ENCODE measurements at regions not wholly inside any gene's neighbourhood (a gene's known extent, or its start where the extent isn't known, plus 50 kb on each side); places are given as distances from the start of the nearest gene placed in this dataset.

DNA sequence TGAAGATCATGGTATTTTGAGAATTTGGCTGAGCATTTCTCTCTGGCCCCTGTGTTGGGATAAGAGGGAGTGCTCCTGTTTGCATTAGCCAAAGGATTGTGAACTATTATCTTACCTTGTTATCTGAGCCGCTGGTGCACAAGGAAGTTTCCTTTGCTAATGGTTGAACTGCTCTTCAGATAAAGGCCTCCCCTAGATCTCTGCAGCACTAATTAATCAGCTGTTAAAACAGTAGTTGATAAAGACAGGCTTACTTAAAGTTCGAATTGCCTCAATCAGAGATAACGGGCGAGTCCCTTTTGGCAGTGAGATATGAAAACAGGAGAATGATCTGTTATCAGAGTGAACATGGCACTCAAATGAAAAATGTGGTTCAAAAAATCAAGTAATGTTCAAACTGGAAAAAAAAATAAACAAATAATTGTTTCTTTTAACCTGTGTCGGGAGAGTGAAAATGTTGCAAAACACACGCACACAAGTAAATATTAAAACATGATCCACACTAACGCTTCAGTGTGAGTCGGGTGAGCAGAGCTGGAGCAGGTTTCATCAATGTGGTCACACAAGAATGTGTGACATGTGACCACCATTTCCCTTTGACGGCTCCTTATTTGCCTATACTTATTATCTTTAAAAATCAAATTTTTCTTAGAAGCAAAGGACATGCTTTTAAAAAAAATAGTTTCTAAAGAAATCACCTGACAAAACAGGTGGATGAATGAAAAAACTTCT is 469.1 kb downstream of the SOX2 start:
- Mint-ChIP-seq H3K4me1 (no peaks in the 10 kb centered on the region), H3K27me3 (no peaks in the 10 kb centered on the region), H3K4me3 (no peak overlapping the region), H3K36me3 (no peaks in the 10 kb centered on the region), H3K9me3 (peaks cover 4% of the 10 kb centered on the region), H3K27ac (no peak overlapping the region)
- no peak for ATAC-seq

DNA sequence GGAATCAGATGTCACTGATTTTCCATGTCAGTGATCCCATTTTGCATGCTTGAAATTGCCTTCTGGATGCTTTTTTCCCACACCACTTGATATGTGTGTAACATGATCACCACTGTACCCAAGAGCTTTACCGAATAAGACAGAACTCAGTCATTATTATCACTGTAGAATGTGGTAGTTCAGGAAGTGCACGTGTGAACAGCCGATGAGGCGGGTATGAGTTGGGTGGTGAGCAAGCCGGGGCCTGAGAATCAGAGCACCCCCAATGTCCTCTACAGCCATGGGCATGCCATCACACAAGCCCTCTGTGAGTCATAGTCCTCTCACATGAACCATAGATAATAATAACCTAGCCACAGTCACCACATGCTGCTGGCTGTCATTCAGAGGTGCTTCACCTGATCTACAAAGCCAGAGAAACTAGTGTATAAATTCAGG is 470.8 kb downstream of the SOX2 start:
- Mint-ChIP-seq H3K4me1 (no peaks in the 10 kb centered on the region), H3K27ac (no peak overlapping the region), H3K9me3 (peaks cover 7% of the 10 kb centered on the region), H3K4me3 (no peak overlapping the region), H3K36me3 (no peaks in the 10 kb centered on the region), H3K27me3 (no peaks in the 10 kb centered on the region)
- ATAC-seq, result no peak

DNA sequence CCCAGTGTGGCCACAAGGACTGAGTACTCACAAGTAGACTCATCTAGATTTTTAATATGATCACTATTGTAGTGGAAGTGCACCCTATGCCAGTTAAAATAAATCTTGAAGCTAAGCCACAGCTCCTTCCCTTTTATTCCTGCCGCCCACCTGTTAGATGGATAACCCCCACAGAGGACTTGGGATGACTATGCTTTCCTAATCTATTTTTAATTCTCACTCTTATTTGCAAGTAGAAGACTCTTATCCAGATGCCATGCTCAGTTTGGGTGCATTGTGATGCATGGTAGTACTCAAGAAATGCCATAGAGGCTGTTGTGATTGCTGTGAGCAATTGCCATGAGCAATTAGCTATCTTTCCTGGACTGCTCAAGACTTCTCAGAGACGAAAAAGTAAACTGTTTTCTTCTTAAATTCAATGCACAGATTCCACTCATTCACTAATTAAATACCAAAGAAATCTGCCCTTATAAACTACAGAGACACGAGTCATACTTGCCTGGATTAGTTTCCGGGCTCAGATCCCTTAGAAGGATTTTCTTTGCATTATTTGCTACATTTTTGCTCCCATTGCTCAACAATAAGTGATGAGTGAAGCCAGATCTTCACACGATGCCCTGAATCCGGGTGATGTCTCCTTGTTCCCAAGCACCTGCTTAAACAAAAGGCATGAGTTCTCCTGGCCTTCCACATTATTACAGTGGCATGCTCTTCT is 472.1 kb downstream of the SOX2 start:
- H3K4me3 Mint-ChIP-seq, result no peak overlapping the region
- peaks cover 7% of the 10 kb centered on the region for H3K9me3 Mint-ChIP-seq
- no peak overlapping the region for H3K27ac Mint-ChIP-seq
- H3K36me3 Mint-ChIP-seq, result no peaks in the 10 kb centered on the region
- no peaks in the 10 kb centered on the region for H3K4me1 Mint-ChIP-seq
- no peaks in the 10 kb centered on the region for H3K27me3 Mint-ChIP-seq
- ATAC-seq, result no peak

DNA sequence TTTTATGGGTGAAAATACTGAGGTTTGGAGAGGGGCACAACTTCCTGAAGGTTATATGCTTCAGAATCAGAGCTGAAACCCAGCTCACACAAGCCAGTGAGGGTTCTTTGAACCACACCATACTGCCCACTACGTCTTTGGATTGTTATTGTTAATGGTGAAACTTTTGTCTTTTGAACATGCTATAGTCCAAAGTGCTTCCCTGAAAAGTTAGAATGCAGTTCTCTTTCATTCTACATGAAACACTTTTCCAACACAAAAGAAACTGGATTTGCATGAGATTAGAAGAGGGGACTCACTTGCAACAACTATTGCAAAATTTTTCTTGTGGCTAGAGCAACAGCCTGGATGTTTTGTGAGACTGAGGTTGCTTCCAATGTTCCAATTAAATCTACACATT is 473.6 kb downstream of the SOX2 start:
- Mint-ChIP-seq H3K4me3 (no peak overlapping the region), H3K27ac (no peak overlapping the region), H3K27me3 (no peaks in the 10 kb centered on the region), H3K36me3 (no peaks in the 10 kb centered on the region), H3K4me1 (no peaks in the 10 kb centered on the region), H3K9me3 (peaks cover 7% of the 10 kb centered on the region)
- ATAC-seq, result no peak

DNA sequence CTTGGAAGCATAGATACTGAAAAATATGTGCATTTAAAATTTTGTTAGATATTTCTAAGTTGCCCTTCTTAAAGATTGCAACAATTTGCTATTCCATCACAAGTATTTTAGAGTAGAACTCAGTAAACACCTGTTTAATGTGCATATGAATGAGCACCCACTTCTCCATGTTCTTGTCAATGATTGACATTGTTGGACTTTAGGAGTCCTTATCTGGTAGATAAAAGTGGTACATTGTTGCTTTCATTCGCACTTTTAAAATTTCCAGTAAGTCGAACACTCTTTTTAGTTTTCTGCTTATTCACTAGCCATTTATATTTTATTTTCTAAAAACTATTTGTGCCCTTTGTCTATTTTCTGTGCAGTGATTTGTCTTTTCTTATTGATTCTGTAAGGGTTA is 478.3 kb downstream of the SOX2 start:
- Mint-ChIP-seq H3K27ac (no peak overlapping the region), H3K4me3 (no peak overlapping the region), H3K4me1 (no peaks in the 10 kb centered on the region), H3K9me3 (peaks cover 7% of the 10 kb centered on the region), H3K36me3 (no peaks in the 10 kb centered on the region), H3K27me3 (no peaks in the 10 kb centered on the region)
- no peak for ATAC-seq

DNA sequence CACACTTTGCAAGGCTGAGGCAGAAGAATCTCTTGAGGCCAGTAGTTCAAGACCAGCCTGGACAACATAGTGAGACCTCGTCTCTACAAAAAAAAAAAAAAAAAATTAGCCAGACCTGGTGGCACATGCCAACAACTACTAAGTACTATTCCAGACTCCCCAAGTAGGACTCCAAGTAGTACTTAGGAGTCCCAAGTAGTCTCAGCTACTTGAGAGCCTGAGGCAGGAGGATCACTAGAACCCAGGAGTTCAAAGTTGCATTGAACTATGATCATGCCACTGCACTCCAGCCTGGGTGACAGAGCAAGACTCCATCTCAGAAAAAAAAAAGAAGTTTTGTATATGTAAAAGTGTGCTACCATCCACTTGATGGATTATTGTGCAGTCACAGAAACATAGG is 486.6 kb downstream of the SOX2 start:
- no peak for ATAC-seq
- Mint-ChIP-seq H3K9me3 (no peaks in the 10 kb centered on the region), H3K27ac (no peak overlapping the region), H3K36me3 (no peaks in the 10 kb centered on the region), H3K4me1 (no peaks in the 10 kb centered on the region), H3K27me3 (no peaks in the 10 kb centered on the region), H3K4me3 (no peak overlapping the region)

DNA sequence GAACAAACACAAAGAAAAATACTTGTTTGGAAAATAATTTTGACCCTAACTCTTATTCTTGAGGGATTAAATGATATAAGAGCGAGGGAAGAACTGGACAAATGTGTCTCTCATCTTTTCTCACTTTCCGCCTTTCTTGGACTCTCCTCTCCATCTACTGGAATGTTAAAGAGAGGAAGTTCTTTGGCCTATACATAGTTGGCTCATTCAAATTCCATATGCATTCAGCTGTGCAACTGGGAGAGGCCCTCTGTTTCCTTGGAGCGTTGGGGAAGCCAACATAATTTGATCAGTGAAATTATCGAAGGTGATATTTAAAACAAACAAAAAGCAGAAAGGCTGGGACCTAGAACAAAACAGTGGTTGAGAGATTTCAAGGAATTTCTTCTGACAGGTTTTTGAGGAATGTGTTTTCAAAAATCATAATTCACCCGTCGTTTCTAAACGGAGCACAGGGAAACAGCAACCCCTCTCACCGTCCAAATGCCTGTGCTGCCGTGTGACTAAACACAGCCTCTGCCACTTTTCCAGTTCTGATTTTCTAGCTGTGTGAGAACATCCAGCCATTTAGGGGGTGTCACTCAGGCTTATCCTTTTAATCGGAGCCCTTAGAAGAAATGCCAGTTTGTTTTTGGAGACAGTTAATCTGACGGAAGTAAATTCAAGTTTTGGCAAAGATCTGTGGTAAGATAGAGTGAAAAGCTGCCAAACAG is 489.9 kb downstream of the SOX2 start:
- H3K4me3 Mint-ChIP-seq, result no peak overlapping the region

DNA sequence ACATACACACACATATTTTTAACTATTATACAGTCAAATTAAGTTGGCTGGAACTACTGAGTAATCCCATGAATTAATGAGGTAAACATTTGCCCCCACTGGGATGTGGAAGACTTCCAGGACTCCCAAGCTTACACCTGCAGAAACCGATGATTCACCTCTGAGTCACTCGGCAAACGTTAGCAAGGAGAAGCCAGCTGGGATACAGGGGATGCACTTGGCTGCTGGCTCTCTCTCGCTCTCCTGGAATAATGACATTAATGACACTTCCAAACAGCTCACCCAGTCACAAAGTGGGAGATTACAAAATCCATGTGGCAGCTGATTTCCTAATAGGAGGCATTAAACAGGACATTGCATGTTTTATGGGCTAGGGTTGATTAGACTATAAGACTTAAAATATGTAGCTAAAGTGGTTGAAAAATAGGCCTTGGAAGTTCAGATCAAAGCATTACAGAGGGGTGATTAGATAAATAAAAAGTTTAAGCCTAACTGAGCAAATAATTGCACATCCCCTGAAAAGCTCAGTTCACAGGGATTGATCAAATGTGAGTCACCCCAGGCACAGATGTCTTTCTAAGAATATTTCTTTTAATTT is 500.9 kb downstream of the SOX2 start:
- no peaks in the 10 kb centered on the region for H3K9me3 Mint-ChIP-seq
- no peaks in the 10 kb centered on the region for H3K36me3 Mint-ChIP-seq
- no peak overlapping the region for H3K4me3 Mint-ChIP-seq
- H3K4me1 Mint-ChIP-seq, result no peaks in the 10 kb centered on the region
- no peaks in the 10 kb centered on the region for H3K27me3 Mint-ChIP-seq
- no peak overlapping the region for H3K27ac Mint-ChIP-seq
- ATAC-seq, result no peak

More for the DNA sequence above, 489.9 kb downstream of the SOX2 start:
- no peak for ATAC-seq
- Mint-ChIP-seq H3K4me1 (no peaks in the 10 kb centered on the region), H3K9me3 (no peaks in the 10 kb centered on the region), H3K27ac (no peak overlapping the region), H3K36me3 (no peaks in the 10 kb centered on the region), H3K27me3 (no peaks in the 10 kb centered on the region)

DNA sequence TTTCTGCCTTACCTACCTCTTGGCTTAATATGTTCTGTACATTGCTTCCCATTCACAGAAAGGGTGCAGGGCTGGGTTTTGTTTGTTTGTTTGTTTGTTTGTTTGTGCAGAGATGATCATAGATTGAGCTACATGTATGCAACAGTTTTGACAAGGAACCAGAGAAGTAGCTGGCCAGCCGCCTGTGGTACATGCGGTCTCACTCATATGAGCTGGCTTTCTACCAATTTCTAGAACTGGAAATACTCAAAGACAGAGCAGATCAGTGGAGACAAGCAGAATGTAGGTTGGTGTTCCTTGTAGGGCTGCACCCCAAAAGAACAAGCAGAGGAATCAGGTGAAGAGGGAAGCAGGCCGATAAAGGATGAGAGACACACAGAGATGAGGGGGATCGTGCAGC is 502.7 kb downstream of the SOX2 start:
- no peaks in the 10 kb centered on the region for H3K27me3 Mint-ChIP-seq
- no peak for ATAC-seq
- H3K4me3 Mint-ChIP-seq, result no peak overlapping the region
- no peaks in the 10 kb centered on the region for H3K36me3 Mint-ChIP-seq
- no peaks in the 10 kb centered on the region for H3K4me1 Mint-ChIP-seq
- H3K9me3 Mint-ChIP-seq, result no peaks in the 10 kb centered on the region
- no peak overlapping the region for H3K27ac Mint-ChIP-seq

DNA sequence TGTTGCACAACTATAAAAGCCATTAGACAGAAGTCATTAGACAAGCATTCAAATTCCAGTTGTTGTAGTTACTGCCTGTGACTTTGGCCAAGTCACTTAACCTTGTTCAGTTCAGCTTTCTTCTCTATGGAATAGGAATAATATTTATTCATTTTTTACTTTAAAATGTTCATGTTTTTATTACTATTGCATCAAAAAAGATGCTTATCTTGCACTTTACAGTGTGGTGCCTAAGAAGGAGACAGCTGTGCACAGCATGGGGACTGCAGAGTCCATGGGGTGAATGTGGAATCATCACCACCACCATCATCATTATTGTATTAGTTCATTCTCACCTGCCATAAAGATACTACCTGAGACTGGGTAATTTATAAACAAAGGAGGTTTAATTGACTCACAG is 504.2 kb downstream of the SOX2 start:
- no peak for ATAC-seq
- Mint-ChIP-seq H3K9me3 (no peaks in the 10 kb centered on the region), H3K4me3 (no peak overlapping the region), H3K27ac (no peak overlapping the region), H3K36me3 (no peaks in the 10 kb centered on the region), H3K4me1 (no peaks in the 10 kb centered on the region), H3K27me3 (no peaks in the 10 kb centered on the region)

DNA sequence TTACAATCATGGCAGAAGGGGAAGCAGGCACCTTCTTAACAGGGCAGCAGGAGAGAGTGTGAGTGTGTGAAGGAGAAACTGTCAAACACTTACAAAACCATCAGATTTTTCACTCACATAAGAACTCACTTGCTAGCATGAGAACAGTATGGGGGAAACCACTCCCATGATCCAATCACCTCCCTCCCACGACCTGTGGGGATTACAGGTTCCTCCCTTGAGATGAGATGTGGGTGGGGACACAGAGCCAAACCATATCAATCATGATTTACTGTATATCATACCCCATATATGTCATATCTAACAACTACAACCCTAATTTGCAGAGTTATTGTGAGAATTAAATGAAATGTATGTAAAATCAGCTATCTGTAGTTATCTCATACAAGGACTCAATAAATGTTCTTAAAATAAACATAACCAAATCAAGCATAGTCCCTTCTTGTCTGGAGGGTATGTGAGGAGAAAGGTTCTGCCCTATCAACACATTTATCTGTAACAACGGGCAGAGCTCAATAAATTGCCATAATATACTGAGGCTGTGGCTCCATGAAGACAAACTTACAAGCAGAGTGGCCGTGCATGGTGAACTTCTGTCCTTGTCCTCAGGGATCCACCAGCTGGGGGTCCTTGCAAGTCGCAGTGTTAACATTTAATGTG is 504.7 kb downstream of the SOX2 start:
- no peak overlapping the region for H3K4me3 Mint-ChIP-seq
- H3K36me3 Mint-ChIP-seq, result no peaks in the 10 kb centered on the region
- H3K27me3 Mint-ChIP-seq, result no peaks in the 10 kb centered on the region

DNA sequence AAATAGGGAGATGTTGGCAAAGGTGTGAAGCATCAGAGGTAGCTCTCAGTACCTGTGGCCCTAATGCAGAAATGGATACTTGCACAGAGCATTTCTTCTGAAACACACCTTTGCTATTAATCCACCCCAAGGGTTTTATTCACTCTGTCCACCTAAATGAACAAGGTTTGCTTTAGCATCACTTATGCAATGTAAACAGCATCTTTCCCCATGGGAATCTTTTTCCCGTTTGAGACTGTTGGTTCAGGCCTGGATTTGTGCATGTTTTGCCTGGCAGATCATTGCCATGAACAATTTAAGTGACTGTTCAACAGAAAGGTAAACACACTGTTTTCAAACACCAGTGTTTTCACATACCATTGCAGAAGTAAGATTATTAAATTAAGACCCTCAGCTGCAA is 508.3 kb downstream of the SOX2 start:
- no peak overlapping the region for H3K27ac Mint-ChIP-seq
- no peak for ATAC-seq
- no peaks in the 10 kb centered on the region for H3K4me1 Mint-ChIP-seq
- H3K4me3 Mint-ChIP-seq, result no peak overlapping the region
- no peaks in the 10 kb centered on the region for H3K36me3 Mint-ChIP-seq
- no peaks in the 10 kb centered on the region for H3K27me3 Mint-ChIP-seq
- H3K9me3 Mint-ChIP-seq, result peaks cover 3% of the 10 kb centered on the region

More for the DNA sequence above, 504.7 kb downstream of the SOX2 start:
- H3K27ac Mint-ChIP-seq, result no peak overlapping the region
- H3K4me1 Mint-ChIP-seq, result no peaks in the 10 kb centered on the region
- no peak for ATAC-seq
- H3K9me3 Mint-ChIP-seq, result no peaks in the 10 kb centered on the region

DNA sequence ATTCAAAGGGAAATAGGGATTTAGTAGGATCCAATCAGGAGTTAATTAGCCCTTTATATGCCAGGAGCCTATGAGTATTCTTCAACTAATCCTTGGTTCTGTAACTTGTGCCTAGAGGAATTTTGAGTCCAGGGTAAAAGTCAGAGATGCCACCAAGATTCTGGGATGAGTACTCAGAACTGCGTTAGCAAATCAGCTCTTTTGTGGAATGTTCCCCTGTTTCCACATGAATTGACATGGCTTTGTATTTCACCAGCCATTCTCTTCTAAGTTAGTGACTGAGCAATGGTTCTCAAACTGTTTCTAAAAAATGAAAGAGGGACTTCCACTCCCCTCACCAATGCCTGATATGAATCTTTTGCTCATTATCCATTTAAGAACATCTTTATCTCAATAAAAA is 508.7 kb downstream of the SOX2 start:
- H3K27ac Mint-ChIP-seq, result no peak overlapping the region
- no peaks in the 10 kb centered on the region for H3K36me3 Mint-ChIP-seq
- ATAC-seq, result no peak
- H3K4me3 Mint-ChIP-seq, result no peak overlapping the region
- no peaks in the 10 kb centered on the region for H3K27me3 Mint-ChIP-seq
- peaks cover 3% of the 10 kb centered on the region for H3K9me3 Mint-ChIP-seq
- H3K4me1 Mint-ChIP-seq, result no peaks in the 10 kb centered on the region

DNA sequence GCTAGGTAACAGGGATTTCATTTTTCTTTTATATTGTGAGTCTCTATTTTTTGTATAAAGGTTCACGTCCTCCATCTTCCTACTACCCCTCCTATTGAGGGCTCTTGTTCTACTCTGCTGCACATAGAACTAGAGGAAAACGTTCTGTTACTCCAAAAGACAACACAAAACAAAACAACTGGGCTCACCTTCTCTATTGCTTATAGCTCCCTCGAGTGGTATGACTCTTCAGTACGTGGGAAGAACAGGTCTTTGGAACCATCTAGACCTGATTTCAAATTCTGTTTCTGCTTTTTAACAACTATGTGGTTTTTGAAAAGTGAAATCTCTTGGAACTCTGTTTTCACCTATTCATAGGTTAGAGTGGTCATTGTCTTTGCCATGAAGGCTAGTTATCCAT is 515.3 kb downstream of the SOX2 start:
- Mint-ChIP-seq H3K27me3 (no peaks in the 10 kb centered on the region), H3K36me3 (no peaks in the 10 kb centered on the region), H3K4me1 (no peaks in the 10 kb centered on the region), H3K4me3 (no peak overlapping the region), H3K27ac (no peak overlapping the region), H3K9me3 (peaks cover 5% of the 10 kb centered on the region)
- ATAC-seq, result no peak

DNA sequence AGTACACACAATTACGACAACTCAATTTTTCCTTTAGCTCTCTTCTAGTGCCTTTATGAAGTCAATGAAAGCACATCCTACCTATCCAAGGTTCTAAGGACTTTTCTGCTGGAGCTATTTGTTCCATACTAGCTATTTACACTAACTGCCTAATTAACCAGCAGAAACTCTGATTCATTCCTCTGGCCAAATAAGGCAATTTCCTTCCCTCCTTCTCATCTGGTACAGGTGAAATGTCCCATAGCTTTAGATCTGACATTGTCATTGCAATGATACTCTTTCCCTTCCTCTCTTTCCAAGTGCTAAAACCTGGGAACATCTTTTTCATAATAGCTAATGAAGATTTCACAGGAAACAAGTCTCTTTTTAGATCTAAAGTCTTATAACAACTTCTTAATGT is 521.7 kb downstream of the SOX2 start:
- Mint-ChIP-seq H3K27me3 (no peaks in the 10 kb centered on the region), H3K4me1 (no peaks in the 10 kb centered on the region), H3K4me3 (no peak overlapping the region), H3K27ac (no peak overlapping the region), H3K36me3 (no peaks in the 10 kb centered on the region), H3K9me3 (no peaks in the 10 kb centered on the region)
- ATAC-seq, result no peak

Data from stimulated activated memory B cell treated with anti-CD40 and anti-IgM and Interleukin-4, amounts not matched to agents 10 μg/mL and 1 μg/mL and 100 μg/mL, for 72 hours (primary cell).